Stimulated activated CD8-positive, alpha-beta memory T cell treated with anti-CD3 and anti-CD28 coated beads, Interleukin-15, amount 100 ng/mL, for 24 hours (primary cell): ENCODE measurements at regions not wholly inside any gene's neighbourhood (a gene's known extent, or its start where the extent isn't known, plus 50 kb on each side); places are given as distances from the start of the nearest gene placed in this dataset.
"Not testable (repeated sequence)": the region's sequence is repeated elsewhere in the genome, so short reads cannot be mapped to it uniquely, and the experiment has no call there.

Source experiments
- DNase-seq: peaks from one replicate; pipeline ENCODE4 v3.0.0-alpha.2; 2020; ENCODE audit warnings: low read depth

DNA sequence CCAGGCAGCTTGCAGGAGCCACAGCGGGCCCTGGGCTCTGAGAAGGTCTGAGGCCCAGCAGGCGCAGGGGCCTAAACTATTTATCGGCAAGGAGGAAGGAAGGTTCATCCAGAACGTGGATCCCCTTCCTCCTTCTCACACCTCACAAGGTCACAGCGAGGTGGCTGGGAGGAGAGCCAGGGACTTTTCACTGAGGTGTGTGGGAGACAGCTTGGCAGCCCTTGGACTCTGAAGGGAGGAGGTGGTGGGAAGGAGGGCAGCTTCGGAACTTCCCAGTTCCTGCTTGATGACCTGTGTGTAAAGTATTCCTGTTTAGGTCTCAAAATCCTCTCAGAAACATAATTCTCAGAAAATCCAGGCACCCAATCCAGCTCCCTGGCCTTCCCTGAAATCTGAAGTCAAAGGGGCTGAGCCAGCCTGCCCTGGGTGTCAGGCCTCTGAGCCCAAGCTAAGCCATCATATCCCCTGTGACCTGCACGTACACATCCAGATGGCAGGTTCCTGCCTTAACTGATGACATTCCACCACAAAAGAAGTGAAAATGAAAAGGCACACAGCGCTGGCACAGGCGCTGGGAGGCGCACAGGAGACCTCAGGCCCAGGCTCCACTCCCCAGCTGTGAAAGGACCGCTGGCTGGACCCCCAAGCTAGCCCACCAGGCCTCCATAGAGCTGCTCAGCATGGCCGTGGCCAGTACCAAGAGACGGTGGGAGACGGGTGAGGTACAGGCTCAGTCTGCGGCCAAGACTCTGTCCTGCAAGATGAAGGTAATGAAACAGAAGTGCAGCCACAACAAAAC, 269.4 kb upstream of the FRG2C start:
- DNase-seq = not testable (repeated sequence)

DNA sequence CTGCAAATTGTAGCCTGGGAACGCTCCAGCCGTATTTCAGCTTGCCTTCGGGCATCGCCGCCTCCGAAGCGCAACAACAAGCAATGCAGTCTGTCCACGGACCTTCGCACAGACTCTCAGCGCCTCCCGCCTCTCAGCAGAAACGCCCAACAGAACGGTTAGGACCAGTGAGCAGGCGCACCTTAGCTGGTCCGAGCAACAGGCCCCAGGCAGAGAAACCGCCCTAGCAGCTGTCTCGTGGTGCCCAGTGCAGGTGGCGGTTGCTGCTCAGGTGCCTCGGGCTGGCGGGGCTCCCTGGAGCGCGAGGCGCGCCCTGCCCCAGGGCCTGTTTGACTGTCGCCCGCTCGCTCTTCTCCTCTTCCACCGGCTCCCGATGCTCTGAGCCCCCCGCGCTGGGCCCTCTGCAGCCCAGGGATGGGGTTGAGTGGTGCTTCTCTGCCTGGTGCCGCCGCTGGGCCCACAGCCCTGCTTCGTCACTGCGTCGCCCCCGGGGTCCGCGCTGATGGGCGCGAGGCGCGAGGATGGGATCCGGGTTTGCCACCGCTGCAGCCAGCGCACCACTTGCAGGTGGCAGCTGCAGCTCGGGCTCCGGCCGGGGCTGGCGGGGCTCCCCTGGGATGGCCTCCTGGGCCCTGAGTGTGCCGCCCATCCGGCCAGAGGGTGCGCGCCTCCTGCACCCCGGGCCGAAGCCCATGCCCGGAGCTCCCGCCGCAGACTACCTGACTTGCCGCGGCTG, 268.4 kb upstream of the FRG2C start:
- DNase-seq = no peak

DNA sequence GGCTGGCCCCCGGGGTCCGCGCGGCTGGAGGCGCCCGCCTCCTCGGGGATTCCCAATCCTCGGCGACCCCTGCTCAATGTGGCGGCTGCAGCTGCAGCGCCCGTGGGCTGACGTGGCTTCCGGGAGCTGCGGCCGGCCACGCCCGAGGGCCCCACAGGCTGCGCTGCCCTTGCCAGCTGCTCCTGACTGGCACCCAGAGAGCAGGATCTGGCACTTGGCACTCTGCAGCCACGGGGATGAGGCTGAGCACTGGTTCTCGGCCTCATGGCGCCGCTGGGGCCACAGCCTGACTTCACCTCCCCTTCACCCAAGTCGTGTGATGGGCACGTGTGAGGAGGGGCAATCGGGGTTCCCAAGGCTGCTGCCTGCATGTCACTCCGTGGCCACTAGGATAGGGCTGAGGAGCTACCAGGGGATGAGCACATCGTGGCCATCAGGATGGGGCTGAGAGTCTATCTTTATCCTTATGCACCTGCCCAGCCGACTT, 267.8 kb upstream of the FRG2C start:
- DNase-seq = no peak

DNA sequence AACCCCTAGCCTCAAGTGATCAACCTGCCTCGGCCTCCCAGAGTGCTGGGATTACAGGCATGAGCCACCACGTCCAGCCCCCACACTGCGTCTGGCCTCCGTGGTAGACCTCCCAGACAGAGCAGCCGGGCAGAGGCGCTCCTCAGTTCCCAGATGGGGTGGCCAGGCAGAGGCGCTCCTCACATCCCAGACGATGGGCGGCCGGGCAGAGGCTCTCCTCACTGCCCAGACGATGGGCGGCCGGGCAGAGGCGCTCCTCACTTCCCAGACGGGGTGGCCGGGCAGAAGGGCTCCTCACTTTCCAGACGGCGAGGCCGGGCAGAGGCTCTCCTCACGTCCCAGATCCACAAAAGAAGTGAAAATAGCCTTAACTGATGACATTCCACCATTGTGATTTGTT, 266.6 kb upstream of the FRG2C start:
- DNase-seq = not testable (repeated sequence)

DNA sequence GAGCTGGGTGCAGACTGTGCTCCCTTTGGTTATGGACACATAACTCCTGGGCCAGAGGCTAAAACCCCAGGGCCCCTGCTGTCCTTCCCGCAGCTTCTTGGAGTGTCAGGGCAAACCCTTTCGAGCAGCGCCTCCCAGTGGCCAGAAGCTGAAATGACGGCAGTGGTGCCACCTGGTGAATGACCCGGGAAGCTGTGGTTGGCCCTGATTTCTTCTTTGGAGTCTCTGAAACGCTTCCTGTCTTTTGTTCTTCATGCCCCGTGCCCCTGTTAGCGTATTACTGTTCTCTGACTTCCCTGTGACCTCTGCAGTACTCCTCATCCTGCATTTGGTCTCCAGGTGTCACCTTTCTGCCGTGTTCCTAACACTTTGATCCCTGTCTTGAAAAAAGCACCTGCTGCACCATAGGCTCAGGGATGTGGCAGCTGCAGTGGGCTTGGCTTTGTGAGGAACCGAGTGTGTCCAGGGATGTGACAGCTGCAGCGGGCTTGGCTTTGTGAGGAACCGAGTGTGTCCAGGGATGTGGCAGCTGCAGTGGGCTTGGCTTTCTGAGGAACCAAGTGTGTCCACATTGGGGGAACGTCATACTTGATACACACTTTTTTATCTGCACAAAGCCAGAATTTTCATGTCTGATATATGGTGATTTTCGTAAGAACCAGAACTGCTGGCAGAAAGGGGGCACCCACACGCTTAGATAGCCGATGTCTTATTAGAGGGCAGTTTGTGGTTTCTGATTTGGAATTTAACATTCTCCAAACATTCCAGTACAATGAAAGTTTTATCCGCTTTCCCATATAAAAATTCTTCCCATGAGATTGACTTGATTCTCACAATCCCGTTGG, 241.8 kb upstream of the FRG2C start:
- DNase-seq = not testable (repeated sequence)

DNA sequence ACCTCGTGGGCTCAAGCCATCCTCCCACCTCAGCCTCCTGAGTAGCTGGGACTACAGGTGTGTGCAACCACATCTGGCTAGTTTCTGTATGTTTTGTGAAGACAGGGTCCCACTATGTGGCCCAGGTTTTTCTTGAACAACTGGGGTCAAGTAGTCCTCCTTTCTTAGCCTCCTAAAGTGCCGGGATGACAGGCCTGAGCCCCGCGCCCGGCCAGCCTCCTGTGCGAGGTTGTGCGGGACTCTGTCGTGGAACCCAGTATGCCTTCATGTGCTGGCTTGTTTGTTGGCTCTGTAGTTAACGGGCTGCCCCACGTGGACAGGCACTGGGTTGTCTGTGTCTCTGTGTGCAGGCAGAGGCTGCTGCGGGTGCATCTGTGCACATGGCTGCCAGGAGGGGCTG, 238.7 kb upstream of the FRG2C start:
- not testable (repeated sequence) for DNase-seq

DNA sequence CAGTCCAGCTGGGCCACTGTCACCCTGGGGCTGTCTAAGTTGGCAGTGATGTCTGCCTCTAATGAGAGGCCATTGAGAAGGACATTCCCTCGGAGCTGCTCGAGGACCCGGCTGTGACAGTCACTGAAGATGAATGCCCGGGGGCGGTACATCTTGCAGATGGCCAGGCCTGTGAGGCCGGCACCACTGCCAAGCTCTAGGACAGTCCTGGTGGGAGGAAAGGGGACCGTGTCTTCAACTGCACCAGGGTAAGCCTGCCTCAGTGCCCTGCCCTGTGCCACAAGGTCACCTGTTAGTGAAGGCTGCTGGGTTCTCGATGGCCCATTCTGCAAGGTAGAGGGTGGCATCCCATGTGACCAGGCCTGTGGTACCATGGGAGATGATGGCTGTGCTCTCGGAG, 236.6 kb upstream of the FRG2C start:
- DNase-seq = not testable (repeated sequence)

DNA sequence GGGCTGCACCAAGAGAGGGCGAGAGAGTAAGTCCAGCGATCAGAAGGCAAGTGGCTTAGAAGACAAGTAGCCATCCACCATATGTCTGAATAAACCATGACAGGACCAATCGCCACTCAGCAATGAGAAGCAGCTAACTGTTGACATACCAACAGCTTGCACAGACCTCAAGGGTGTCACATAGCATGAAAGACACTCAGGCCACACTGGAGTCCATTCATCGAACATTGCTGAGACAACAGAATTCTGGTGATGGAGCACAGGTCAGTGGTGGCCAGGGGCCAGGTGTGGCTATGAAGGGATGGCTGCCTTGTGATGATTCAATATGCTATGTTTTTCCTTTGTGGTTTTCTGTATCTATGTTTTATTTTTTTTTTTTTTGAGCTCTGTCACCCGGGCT, 236.2 kb upstream of the FRG2C start:
- DNase-seq = not testable (repeated sequence)

DNA sequence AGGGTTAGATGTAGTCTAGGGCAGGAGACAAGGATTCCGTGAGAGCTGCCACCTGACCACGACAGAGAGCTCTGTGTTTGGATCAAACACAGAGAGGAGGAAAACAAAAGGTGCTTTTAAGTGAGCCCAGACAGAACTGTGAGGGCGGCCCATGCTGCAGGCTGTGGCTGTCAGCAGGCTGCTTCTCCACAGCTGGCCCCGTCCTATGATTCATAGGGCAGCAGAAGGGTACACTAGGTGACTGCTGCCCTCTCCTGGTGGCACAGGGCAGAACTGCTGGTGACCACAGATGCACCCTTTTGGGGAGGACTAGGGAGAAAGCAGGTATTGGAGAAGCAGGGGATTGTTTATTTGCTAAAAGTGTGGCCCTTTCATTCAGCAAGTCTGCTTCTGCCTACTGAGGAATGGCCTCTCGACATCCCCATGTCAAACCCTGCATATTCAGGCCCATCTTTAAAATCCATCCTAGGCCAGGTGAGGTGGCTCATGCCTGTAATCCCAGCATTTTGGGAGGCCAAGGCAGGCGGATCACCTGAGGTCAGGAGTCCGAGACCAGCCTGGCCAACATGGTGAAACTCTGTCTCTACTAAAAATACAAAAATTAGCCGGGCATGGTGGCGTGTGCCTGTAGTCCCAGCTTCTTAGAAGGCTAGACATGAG, 234.4 kb upstream of the FRG2C start:
- peak; percentile 33 for DNase-seq

DNA sequence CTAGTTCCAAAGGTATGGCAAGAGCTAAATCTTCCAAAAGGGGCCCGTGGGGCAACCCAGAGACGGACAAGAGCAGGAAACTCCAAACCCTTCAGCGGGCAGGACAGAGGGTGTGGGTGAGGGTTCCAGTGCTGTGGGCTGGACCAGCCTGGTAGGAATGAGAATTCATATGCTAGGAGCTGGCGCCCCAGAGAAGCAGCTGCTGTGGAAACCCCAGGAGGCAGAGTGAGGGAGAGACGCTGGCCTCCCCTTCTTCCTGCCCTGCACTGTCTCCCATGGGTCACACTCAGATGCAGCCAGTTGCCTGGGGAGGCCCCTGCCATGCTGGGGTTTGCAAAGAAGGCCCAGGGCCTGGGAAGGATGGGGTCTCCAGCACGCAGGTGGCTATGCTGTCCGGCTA, 233.7 kb upstream of the FRG2C start:
- DNase-seq = not testable (repeated sequence)

DNA sequence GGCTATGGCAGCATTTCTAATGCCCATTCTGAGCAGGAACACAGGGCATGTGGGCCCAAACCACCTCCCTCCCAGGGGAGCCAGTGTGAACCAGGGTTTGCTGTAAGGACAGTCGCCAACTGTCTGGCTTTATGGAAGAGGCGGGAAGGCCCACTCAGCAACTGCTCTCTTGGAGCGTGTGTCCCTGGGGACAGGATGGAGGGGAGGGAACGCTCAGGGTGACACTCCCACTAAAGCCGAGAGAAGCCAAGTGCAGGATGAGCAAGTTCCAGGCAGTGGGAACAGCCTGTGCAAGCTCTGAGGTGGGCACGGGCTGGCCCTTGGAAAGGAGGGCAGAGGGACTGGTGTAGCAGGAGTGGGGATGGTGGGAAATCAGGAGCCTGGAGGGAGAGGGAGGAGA, 233.0 kb upstream of the FRG2C start:
- DNase-seq = not testable (repeated sequence)

DNA sequence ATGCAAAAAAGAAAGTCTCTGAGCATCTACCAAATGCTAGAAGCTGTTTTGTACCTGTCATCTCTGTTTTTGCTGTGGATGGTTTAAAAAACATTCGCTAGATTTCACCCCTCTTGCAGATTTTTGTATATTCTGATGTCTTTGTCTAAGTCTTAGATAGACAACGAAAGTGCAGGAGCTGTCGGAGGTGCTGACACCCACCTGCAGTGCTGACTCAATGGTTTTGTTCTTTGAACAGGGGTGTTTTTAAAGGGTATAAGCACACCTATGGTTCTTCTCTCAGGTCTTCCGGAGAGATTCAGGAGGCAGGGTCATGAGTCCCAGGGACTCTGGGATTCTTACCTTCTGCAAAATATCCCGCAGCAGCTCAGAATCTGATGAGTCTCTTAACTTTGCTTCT, 231.7 kb upstream of the FRG2C start:
- DNase-seq = not testable (repeated sequence)

DNA sequence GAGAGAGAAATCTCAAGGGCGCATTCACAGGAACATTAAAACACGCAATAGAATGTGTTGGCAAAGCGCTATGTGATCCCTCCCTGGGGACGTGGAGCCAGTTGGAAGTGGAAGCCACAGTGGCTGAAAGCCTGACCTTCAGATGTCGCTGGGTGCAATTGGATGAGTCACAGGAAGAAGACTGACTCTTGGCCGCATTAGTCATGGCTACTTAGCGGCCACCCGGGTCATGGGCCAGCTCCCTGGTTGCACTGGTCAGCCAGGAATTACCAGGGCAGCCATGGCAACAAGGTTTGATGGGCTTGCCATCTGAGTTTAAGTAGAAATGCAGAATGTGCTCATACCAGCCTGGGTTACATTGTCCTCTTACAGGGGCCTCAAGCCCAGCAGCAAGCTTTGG, 231.2 kb upstream of the FRG2C start:
- not testable (repeated sequence) for DNase-seq

DNA sequence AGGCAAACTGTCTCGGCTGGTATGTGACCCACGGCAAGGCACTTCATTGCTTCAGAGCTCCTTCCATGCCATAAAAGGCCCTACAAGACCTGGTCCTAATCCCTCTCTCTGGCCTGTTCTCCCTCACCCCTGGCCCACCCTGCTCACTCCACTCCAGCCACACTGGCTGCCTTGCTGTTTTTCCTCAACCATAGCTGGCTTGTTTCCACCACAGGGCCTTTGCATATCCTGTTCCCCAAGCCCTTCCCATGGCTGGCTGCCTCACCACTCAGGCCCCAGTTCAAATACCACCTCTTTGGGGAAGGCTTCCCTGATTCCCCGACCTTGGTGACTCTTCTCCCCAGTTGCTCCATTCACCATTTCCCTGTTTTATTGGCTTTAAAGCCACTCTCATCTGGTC, 230.8 kb upstream of the FRG2C start:
- not testable (repeated sequence) for DNase-seq

DNA sequence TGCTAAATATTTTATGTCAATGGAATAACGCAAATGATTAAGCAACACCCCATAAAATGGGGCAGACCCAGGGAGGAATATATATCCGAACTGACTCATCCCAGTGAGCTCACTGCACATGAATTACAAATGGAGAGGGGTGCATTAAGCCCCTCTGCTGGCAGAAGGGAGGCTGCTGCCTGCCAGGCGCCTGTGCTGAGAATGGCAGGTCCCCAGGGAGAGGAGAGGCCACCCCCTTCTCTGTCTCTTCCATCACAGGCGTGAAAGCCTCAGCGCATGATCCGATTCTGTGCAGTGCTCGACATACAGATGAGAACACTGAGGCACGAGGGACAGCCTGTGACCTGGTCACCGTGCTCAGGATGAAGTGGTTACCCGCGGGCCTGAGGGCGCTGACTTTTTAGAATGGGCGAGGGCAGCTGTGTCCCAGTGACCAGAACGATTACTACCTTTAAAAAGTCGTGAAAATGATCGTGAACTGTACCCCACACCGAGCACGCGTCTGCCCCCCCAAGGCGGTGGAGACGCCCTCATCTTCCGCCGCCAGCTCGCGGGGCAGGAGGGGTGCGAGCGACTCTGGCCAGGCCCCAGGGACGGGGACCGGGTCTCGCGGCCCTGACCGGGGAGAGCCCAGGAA, 229.7 kb upstream of the FRG2C start:
- DNase-seq = peak; percentile 11

DNA sequence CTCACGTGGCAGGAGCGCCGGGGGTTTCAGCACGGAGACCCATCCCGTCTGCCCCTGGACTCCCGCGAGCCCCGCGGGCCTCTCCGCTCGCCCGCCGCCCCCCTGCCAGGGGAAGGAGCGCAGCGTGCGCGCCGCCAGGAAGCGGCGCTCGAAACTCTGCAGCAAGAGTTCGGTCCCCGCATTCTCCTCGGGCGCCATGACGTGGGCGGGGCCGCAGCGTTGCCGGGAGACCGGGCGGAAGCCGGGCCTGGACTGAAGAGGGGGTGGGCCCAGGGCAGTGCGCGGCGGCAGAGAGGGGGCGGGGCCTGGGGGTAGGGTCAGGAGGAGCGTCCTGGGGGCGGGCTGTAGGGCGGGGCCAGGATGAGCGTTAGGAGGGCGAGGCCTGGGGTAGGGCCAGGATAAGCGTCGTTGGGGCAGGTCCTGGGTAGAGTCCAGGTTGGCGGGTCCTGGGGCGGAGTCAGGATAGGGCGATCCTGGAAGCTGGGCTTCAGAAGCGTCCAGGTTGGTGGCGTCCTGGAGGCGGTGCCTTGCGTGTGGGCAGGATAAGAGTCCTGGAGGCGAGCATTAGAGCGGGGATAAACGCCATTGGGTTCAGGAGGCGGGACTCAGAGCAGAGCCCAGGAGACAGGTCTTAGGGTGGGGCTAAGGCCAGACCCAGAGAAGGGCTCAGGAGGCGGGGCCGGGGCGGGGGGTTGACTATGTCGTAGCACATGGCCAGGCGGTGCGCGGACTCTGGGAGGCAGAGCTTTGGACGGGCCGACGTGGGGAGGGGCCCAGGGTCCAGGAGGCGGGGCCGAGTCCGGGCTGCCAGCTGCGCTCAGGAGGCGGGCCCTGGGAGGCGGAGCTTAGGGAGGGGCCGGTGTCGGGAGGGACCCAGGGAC, 229.0 kb upstream of the FRG2C start:
- DNase-seq = peak; percentile 96

DNA sequence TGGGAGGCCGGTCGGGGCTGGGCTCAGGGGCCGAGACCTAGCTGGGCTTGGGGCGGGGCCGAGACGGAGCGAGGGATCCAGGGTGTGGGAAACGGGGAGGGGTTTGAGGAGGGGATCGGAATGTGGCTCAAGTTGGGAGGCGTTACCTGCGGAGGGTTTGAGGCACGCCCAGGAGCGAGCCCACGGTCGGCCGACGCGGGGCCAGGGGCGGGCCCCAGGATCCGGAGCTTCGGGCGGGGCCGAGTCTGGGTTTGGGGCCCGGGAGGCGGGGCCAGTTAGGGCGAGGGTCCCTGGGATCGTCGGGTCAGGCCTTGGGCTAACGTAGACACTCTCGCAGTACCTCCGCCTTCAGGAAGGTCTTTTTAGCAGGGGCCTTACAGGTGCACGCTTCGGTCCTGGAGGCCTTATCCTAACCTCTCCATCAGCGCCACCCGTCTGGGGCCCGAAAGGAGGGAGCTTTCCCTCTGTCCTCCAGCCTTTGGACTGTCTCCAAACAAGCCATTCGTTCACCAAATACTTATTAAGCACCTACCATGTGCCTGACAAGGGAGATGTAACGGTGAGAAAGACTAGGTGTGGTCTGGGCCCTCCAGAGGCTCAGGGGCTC, 228.2 kb upstream of the FRG2C start:
- DNase-seq = not testable (repeated sequence)

DNA sequence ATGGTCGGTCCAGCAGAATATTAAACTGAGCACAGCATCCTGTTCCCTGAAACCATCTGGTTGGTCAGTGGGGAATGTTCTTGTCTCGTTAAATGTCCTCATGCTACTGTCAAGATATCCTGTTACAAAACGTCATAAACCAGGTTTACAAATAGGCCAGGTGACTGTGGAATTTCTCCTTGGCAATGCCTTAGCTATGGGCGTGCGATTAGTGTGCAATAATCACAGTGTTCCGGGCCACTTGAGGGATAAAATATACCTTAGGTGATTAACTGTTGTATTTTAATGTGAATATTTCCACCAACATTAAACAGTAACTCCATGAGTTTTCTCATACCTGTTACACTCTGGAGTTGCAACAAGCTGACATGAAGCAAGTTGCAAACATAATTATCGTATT, 223.1 kb upstream of the FRG2C start:
- not testable (repeated sequence) for DNase-seq

DNA sequence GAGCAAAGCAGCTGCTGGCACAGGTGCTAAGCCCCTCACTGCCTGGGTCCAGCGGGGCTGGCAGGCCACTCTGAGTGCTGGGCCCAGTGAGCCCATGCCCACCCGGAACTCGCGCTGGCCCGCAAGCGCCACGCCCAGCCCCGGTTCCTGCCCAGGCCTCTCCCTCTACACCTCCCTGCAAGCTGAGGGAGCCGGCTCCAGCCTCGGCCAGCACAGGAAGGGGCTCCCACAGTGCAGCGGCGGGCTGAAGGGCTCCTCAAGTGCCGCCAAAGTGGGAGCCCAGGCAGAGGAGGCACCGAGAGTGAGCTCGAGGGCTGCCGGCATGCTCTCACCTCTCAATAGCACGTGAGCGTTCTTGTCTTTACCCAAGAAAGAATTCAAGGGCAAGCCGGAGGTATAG, 219.5 kb upstream of the FRG2C start:
- DNase-seq = not testable (repeated sequence)

DNA sequence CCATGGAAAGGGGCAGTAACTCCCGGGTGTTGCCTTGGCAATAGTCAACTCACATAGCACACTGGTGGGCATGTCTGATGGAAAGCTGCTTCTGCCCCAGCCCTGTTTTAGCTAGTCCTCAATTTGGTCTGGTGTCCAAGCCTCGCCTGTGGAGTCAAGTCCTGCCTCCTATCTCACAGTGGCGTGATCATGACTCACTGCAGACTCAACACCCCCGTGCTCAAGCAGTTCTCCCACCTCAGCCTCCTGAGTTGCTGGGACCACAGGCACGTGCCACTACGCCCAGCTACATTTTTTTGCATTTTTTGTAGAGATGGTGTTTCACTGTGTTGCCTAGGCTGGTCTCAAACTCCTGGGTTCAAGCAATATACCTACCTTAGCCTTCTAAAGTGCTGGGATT, 218.9 kb upstream of the FRG2C start:
- not testable (repeated sequence) for DNase-seq
